HL-60 (cell line): ENCODE measurements at regions not wholly inside any gene's neighbourhood (a gene's known extent, or its start where the extent isn't known, plus 50 kb on each side); places are given as distances from the start of the nearest gene placed in this dataset.

Experiments used
- CTCF ChIP-seq: IDR thresholded peaks from one replicate; pipeline ENCODE4 v1.5.1; 2011; ENCODE audit warnings: low read length, control low read depth, inconsistent platforms; ENCODE audit not compliant: insufficient read depth
- GABPA ChIP-seq: IDR thresholded peaks from 2 replicates; pipeline ENCODE4 v1.6.1; 2012; ENCODE audit warnings: low read depth
- POLR2AphosphoS5 ChIP-seq: IDR thresholded peaks from 2 replicates; pipeline ENCODE4 v1.6.1; 2012; ENCODE audit warnings: low read depth
- REST ChIP-seq: IDR thresholded peaks from 2 replicates; pipeline ENCODE4 v1.6.1; 2012; ENCODE audit warnings: low read depth; ENCODE audit not compliant: insufficient replicate concordance
- SPI1 ChIP-seq: IDR thresholded peaks from 2 replicates; pipeline ENCODE4 v1.6.1; 2012; ENCODE audit warnings: low read depth, mild to moderate bottlenecking, borderline replicate concordance

- TF ChIP-seq CTCF (no peak), REST (no peak), POLR2AphosphoS5 (no peak), SPI1 (no peak), GABPA (no peak)
These were observed 95.3 kb downstream of the AREG start for GRCh38 chr4:74540193-74540592.
